T-helper 9 cell (primary cell): ENCODE measurements at regions not wholly inside any gene's neighbourhood (a gene's known extent, or its start where the extent isn't known, plus 50 kb on each side); places are given as distances from the start of the nearest gene placed in this dataset.

Source experiments
- DNase-seq: peaks from one replicate; pipeline ENCODE4 v3.0.0-alpha.2; 2020

GRCh38 chr9:105065098-105066088 lies 137.4 kb upstream of the ABCA1 start:
- no peak for DNase-seq

GRCh38 chr9:105066275-105066865 lies 138.4 kb upstream of the ABCA1 start:
- no peak for DNase-seq

- DNase-seq: no peak
These were observed 140.1 kb upstream of the ABCA1 start for GRCh38 chr9:105067895-105068580.

GRCh38 chr9:105069285-105069684 lies 141.3 kb upstream of the ABCA1 start:
- no peak for DNase-seq

GRCh38 chr9:105069696-105070095 lies 141.7 kb upstream of the ABCA1 start:
- no peak for DNase-seq

GRCh38 chr9:105070176-105070575 lies 142.2 kb upstream of the ABCA1 start:
- no peak for DNase-seq

GRCh38 chr9:105072476-105072875 lies 144.5 kb upstream of the ABCA1 start:
- no peak for DNase-seq

- DNase-seq: no peak
These were observed 145.2 kb upstream of the ABCA1 start for GRCh38 chr9:105073147-105073546.

DNA sequence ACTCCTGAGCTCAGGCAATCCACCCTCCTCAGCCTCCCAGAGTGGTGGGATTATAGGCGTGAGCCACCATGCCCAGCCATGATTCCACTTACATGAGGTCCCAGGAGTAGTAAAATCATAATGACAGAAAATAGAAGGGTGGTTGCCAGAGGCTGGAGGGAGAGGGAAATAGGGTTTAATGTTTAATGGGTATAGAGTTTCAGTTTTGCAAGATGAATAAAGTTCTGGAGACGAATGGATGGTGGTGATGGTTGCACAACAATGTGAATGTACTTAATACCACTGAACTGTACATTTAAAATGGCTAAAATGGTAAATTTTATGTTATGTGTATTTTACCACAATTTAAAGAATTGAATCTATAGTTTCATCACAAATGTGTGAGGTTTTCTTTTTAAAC lies 146.5 kb upstream of the ABCA1 start:
- no peak for DNase-seq

- no peak for DNase-seq
These were observed 148.8 kb upstream of the ABCA1 start for GRCh38 chr9:105076729-105077128.

DNA sequence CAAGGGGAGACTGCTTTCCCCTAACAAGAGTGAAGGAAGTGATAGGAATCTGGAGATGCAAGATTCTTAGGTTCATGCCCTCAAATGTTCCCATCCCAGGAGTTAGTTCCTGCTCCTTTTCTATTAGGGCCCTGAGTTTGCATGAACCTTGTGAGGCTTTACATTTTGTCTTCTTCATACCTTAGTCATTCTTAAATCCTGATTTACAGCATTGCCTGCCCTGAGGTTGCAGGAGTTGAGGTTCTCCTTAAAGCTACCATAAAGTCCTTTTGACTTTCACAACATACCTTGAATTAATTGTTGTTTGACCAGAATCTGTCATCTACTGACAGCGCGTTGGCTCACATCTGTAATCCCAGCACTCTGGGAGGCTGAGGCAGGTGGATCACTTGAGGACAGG lies 151.5 kb upstream of the ABCA1 start:
- DNase-seq: no peak

DNA sequence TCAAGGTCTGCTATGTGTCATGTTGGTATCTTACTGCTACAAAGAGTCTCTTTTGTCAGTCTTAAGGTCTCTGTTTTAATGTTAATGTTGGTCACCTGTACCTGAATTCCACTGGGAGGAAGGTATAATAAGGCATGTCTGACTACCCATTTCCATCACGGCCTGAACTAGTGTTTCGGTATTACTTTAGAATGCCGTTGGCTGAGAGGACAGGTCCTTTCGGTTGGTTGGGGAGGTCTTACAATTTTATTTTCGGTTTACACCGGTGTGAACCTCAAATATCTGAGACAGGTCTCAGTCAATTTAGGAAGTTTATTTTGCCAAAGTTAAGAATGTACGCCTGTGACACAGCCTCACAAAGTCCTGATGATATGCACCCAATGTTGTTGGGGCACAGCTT lies 154.9 kb upstream of the ABCA1 start:
- DNase-seq: no peak

DNA sequence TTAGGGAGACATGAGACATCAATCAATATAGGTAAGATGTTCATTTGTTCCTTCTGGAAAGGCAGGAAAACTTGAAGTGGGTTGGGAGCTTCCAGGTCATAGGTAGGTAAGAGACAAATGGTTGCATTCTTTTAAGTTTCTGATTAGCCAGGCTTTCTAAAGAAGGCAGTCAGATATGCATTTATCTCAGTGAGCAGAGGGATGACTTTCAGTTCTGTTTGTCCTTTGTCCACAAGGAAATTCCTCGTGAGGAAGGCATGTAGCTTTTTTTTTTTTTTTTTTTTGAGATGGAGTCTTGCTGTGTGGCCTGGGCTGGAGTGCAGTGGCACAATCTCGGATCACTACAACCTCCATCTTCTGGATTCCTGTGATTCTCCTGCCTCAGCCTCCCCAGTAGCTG lies 155.3 kb upstream of the ABCA1 start:
- DNase-seq: no peak

DNA sequence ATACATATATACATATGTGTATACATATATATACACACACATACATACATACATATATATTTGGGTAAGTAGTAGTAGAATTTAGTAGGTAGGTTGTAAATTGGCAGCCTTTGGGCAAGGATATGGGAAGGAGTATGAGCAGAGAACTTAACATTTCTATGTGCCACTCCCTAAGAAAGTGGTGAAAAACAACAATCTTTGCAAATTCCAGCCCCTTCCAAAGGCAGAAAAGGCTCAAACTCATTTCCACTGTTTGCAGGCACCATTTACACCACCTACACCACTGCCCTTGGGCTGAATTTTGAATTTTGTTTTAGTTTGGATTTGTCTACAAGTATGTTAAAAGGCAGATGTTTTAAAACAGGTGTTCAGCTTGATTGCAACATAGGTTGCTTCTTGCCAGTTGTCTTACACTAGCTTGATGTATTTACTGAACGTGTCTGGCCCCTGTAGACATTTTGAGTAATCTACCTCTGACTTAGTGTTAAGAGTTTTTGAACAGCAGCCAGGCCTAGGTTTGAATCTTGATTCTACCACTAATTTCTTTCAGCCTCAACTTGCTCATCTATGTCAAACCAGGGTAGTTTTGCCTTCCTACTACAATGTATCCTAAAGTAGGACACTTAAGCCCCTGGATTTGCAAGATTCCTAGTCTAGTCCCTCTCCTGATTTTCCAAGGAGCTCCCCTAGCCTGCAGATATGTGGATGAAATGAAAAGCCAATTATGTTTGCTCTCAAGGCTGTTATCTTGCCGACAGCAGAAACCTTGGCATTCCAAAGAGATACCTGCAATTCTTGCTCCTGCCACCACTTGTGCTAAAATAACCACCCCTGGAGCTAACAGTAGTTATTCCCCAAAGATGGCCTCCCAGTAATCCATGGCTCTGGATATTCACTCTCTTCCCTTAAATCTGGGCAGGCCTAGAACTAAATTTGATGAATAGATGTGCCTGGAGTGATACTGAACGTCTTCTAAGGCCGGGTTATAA lies 156.2 kb upstream of the SLC44A1 start:
- no peak for DNase-seq

- DNase-seq: no peak
These were observed 154.6 kb upstream of the SLC44A1 start for GRCh38 chr9:105089874-105090273.

DNA sequence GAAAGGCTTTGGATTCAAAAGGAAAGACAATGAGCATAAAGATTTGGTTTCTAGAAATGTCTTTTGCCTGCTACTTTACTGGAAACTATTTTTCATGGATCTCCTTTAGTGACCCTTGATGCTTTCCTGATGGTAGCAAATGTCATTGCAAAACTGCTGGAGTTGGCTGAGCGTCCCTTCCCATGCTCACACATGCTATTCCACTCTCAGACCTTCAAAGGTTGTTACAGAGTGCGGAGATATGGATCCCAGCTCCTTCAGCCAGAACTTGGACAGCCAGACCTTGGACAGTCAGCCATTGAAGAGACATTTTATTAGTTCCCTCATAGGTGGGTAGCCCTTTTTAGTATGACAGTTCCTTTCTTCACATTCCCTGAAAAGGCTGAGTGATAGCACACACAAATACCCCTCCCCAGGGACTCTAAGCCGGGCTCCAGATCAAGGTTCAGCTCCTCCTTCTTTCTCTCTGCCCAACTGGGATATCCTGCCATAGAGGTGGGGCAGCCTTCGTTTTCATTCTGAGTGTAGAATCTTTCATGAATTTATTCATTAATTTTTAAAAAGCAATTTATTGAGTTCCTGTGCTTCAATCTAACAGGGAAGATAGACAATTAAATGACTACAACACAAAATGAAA lies 153.3 kb upstream of the SLC44A1 start:
- no peak for DNase-seq

DNA sequence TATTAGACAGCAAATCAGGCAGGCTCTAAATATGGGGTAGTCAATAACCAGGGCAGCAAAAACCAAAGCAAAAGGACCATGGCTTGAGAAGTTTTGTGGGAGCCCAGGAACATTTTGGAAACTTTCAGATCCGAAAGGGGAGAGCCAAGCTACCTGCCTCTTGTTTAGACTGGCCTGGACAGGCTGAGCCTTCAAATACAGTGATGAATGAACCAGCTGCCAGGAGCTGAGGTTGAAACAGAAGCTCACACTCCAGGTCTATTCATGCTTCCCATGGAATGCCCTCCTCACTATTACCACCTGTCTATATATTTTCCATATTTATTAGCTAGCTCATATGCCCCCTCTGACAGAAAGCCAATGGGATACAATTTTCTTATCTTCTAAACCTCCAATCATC lies 150.8 kb upstream of the SLC44A1 start:
- DNase-seq: no peak

DNA sequence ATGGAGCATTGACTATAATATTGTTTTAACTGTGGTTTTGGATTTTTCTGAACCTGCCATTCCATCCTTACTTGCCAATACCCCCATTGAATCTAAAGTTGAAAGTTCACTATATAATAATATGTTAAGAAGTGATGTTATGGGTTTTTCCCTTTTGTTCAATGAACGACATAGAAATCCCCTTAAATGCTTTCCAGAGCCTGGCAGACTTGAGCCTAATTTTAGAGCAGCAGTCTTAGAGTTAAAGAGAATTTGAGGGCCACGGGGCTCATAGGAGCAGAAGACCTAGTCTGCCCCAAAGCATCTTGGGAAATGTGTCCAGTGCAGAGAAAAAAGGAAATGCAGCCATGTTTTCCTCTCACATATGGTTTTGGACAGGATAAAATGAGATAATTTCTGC lies 146.1 kb upstream of the SLC44A1 start:
- no peak for DNase-seq

GRCh38 chr9:105103776-105104175 lies 140.7 kb upstream of the SLC44A1 start:
- no peak for DNase-seq

GRCh38 chr9:105114318-105114717 lies 130.1 kb upstream of the SLC44A1 start:
- no peak for DNase-seq

GRCh38 chr9:105114964-105115728 lies 129.3 kb upstream of the SLC44A1 start:
- no peak for DNase-seq
